ENCODE measurements at regions not wholly inside any gene's neighbourhood (a gene's known extent, or its start where the extent isn't known, plus 50 kb on each side); places are given as distances from the start of the nearest gene placed in this dataset.

DNA sequence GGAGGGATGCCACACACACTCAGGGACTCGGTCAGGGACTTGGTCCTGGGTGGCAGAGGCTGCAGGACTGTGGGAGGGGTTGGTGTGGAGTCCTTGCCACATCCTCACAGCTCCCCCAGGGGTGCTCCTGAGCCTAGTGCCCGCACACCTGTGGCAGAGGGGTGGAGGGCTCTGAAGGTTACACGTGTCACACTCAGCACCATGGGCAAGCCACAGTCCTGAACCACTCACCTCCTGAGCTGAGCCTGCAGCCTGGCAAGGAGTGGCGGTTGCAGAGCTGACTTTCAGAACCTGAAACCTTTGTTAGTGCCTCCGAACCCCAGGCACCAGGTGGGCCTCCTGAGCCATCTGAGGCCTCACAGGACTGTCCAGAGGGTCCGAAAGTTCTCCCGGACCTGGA, 249.2 kb upstream of the C1orf174 start:
- no peak for DNase-seq

DNA sequence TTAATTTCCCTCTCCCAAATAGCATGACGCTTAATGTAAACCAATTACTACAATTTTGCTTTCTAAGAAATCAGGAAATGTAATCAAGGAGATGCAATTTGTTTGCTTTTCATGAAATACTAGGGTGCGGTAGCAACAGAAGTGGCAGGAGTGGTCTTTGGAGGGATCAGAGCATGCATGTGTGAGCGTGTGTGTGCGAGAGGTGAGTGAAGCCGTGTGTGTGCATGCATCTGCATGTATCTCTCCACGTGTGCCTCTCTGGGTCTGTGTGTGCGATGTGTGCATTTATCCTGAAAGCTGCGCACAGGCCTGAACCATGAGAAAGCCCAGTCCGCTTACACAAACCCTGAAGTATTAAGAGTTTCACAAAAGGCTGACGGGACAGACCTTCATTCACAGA, 249.8 kb upstream of the C1orf174 start:
- peak; percentile 5 for DNase-seq

DNA sequence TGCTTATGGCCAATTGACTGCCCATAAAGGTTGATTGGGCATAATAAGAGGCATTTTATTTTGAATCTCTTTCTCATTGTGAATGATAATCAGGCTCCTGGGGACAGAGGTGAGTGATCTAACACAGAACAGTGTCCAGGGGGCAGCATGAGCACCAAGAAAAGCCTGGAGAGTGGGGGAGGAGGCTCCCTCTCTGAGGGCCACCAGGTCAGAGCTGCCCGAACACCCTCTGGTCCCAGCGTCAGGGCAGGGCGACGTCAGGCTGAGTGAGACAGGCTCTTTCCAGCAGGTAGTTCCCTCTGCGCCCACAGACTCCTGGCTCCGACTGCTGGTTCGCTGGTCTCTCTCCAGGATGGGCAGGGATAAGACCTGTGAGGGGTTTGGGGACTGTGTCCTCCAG, 250.2 kb upstream of the C1orf174 start:
- no peak for DNase-seq

DNA sequence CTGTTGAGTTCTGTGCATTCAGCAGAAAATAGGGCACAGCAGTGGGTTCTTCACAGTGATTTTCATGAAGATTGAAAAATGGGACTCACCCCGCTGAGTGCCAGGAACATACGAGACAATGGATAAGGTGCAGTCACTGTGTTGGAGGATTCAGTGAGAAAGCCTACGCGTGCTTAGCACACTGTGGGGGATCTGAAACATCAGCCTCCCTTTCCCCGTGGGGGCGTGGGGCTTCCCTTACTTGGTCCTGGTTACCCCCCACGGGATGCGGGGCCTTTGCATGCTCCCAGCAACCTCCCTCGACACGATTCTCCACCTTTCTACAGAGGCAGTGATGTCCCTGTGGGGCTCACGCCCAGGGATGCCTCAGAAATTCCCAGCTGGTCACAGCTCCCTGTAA, 252.2 kb upstream of the C1orf174 start:
- DNase-seq, result no peak

DNA sequence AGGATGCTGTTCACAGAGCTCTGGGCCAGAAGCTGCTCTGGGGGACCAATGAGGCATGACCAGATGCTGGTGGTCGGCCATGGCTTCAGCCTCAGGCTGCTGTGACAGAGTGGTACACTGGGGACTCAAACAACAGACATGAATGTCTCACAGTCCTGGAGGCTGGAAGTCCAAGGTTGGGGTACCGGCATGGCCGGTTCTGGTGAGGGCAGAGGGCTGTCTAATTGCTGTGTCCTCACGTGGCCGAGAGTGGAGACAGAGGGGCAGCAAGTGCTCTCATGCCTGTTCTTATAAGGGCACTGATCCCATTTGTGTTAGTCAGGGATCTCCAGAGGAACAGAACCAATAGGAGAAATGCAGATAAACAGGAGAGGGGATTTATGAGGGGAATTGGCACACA, 253.5 kb upstream of the C1orf174 start:
- no peak for DNase-seq

DNA sequence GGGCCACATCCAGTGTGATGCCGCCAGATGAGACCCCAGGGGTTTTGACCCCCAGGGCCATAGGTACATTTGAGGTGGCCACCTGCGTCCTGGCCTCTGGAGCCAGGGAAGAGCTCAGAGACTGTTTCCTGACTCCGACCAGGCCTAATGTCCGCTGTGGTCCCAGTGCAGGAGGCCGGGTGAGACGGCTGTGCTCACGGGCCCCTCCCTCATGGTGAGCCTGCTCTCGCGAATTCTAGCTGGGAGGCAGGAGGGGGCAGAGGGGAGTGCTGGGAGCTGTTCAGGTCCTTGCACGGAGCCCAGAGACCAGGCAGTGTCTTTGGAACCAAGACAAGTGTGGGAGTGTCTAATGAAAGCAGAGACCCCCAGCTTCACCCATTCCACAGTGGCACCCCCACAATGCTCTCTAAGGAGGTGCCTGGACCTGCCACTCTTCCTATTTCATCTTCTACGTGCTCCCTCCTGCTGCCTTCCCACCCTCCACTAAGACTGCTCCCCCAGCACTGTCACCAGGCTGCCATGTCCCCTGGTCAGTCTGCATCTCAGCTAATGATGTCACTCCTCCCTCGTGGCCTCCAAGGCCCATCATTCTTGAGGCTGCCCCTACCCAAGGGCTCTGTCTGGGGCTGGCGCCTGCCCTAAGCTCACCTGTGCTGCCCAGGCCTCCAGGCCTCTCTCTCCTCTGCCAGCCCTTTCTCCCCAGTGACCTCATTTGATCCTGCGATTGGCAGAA, 256.3 kb upstream of the C1orf174 start:
- DNase-seq, result no peak

DNA sequence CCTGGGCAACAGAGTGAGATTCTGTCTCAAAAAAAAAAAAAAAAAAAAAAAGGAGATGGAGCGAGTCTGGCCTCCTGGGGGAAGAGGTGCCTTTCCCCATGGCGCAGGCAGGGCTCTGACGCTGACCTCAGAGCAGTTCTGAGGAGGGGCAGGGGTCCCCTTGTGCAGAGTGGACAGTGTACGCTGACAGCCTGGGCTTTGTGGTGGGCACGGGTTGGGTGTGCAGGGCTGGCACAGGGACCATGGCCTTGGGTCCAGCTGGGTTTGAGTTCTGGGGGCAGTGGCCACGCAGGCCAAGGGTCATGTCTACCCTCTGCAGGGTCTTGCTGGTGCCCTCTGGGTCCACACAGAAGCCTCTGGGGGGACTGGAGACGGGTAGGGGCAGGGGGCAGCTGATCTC, 260.1 kb upstream of the C1orf174 start:
- DNase-seq, result no peak

DNA sequence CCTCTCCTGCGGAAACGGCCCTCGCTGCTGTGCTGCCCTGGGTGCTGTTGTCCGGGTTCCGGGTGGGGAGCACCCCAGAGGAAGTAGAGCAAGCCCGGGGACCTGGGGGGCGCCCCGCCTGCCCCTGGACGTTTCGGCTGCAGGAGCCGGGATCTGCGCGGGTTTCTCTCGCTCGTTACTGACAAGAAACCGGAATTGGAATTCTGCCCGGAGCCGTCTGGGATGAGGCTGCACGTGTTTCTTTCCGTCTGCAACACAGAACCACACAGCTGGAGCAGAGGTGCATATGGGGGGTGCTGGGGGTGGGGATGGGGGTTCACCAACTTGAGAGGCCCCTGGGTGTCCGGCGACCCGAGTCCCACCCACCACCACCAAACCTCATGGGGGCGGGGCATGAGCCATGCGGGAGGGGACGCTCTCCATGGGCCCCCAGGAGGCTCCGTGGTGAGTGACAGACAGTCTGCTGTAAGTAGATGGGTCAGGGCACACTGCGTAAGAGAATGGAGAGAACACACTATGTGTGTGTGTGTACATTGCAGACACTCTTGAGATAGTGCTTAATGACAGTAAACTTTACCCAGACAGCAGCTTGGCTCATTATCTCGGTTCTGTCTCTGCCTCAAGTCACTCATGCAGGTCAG, 261.4 kb upstream of the C1orf174 start:
- DNase-seq, result no peak

DNA sequence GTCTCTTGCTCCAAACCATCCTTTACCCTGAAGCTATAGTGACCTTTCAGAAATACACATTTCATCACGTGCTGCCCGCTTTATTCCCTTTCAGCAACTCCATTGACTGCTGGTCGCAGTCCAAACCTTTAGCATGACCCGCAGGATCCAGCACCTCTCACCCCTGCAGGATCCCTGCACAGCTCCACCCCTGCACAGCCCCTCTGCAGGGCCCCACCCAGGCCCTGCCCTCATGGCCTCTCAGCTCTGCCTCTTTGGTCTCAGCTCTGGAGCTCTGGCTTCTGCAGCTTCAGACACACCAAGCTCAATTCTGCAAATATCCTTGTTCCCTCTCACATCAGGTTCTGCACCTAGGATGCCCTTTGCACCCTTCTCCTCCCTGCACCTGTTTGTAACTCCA, 264.9 kb upstream of the C1orf174 start:
- DNase-seq, result no peak

DNA sequence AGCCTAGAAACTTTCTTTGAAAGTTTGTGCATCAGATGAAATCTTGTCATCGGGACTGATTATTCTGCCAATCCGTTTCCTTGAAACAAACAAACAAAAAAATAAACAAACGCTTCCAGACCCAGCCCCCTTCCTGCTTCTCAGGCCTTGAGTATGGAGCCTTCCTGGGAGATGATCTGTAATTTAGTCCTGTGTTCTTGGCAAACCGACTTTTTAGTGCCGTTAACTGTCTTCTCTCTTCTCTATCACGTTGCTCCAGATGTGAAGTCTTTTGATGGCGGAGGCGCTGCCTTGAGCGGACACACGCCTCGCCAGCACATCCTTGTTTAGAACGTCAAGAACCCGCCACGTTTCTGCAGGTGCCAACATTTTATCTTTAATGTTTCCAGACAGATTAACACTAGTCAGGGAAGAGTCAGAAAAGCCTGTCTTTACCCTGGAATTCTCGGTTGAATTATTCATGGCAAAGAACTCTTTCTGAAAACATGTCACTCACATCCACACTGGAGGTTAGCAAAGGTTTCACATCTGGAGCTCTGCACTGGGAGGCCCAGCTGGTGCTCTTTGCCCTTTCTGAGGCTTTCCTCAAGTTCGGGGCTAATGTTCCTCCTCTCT, 265.7 kb upstream of the C1orf174 start:
- DNase-seq, result no peak

DNA sequence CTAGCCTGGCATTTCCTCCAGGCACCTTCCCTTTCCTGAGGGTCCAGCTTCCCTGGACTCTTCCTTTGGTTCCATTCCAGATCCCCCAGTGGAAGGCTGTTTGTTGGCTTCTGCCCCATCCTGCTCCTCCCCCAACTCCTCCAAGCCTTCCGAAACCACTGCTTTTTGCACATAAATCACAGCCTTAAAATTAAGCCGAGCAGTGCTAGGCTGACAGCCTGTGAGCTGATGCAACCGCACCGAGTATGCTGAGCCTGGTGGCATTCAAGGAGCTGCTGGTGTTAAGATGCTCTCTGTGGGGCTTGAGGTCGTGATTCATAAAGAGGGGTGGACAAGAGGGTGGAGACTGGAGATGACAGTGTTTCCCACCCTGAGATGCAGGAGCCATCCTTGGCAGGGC, 266.6 kb upstream of the C1orf174 start:
- DNase-seq, result no peak

DNA sequence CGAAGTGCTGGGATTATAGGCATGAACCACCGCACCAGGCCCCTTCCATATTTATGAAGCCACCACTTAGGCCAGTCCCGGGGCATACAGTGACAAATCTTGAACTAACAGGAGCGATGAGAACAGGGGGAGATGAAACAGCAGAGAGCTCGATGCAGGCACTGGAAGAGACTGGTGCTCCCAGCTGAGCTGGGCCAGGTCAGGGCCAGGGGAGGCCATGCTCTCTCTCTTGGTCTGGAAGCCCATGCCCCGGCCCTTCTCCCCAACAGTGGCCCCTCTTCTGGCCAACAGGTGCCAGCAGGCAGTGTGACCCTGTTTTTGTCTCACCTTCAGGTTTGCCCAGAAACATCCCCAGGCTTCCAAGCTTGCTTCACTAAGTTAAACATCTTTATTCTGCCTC, 269.9 kb upstream of the C1orf174 start:
- no peak for DNase-seq

DNA sequence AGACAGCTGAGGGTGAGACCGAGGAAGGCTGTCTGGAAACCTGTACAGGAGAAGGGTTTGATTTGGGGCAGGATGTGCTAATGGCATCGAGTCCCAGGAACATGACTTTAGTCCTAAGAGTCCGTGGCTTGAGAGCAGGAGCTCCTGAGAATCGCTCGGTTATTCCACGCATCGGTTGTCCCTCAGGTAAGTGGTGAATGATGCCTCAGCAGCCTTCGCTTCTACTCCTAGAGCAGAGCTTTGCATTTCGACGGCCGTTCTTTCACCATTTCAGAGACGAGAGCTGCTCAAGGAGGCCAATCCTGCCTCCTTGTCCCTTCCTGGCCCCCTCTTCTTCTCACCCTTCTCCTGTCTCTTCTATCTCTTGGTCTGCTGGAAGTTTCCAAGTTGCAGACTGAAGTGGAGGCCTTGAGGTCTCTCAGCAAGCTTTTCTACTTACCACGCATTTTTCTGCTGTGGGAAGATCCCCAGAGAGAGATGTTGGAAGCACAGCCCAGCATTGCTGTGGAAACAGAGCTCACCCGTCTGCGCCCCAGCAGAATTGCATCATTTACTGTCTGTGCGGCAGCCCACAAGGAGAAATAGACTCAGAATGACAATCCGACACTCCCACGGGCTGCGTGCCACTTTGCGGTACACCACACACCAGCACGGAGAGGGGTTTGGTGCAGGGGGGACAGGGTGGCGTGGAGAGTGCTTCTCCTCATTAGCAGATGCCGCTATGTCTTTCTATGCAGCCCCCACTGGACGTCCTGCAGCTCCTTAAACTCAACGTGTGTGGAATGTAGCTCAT, 270.7 kb upstream of the C1orf174 start:
- DNase-seq, result no peak

DNA sequence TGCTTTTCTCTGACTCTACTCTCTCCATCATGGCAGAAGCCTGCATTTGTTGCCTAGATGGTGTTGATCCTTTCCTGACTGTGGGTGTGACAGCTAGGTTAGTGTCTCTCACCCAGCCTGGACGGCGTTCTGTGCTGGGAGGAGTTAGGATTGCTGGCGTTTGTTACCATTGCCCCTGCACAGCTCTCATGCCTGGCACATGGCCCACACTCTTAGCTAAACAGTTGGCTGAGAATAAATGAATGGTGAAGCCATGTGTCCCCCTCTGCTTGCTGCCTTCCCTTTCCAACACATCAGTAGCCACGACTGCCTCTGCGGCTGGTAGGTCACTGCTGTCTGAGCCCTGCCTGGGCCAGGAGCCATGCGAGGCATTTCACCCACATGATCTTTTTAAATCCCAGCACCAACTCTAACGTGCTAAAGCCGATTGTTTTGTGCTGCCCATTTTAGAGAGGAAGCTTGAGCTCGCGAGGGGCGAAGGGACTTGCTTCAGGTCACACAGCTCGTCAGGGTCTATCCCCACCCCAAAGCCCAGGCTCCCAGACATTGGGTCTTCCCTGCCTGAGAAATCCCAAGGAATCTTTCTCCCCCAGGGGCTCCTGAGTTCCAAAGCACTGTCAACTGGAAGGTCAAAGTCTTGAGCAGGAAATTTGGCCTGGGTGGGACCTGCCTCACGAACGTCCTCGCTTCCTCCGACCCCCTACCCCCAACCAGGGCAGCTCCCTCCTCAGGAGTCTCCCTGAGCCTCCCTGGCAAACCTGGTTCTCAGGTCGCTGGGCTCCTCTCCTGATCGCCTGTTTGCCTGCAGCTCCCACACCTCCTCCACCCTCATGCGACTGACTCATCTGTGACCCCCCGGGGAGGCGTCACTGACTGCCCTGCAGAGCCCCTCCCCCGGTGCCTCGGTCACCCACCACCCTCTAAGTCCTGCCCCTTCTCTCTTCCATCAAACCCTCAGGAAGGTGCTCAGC, 271.7 kb upstream of the C1orf174 start:
- DNase-seq, result no peak

DNA sequence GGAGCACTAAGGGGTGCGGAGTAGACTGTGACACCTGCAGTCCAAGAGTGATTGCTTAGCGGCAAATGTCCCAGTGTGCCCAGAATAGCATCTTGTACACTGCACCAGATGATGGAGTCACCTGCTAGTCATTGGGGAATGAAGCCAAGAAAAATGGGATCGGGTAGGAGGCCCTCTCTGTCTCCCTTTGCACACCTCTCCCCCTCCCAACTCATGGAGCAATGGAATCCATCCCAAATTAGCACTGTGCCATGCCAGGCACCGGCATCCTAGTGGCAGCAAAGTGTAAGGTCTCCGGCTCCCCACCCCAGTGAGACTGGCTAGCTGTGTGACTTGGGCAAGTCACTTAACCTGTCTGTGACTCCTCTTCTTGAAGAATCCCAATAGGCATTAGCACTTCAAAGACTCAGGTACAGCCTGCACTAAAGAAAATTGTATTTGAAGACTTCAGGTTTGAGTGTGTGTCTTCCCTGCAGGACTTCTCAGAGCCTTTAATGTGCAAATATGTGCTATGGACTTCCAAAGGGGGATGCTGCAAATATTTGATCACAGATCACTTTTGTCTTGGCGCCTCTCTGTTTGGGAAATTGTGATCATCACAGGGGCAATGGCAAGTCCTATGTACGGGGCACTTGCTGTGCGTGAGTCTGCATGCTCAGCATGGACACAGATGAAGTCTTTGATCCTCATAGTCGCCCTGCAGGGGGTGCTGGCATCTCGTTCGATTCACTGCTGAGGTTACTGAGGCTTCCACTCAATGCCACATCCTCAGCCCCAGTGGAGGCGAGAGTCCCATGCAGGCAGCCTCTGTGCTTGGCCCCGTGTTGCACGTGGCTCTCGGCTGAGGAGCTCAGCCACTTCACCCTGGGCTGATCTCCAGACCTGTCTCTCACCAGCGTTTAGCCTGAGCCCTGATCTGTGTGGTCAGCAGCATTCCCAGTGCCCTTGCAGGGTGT, 272.9 kb upstream of the C1orf174 start:
- DNase-seq, result no peak

DNA sequence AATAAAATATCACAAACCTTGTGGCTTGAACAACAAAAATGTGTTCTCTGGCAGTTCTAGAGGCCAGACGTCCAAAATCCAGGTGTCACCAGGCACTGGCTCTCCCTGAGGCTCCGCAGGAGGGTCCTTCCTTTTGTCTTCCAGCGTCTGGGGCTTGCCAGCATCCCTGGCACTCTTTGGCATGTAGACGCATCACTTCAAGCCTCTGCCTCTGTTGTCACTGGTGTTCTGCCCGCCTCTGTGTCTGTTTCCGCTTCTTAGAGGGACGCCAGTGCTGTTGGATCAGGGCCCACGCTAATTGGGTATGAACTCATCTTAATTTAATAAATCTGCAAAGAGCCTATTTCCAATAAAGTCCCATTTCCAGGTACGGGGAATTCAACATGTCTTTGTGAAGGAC, 273.7 kb upstream of the C1orf174 start:
- DNase-seq, result no peak

DNA sequence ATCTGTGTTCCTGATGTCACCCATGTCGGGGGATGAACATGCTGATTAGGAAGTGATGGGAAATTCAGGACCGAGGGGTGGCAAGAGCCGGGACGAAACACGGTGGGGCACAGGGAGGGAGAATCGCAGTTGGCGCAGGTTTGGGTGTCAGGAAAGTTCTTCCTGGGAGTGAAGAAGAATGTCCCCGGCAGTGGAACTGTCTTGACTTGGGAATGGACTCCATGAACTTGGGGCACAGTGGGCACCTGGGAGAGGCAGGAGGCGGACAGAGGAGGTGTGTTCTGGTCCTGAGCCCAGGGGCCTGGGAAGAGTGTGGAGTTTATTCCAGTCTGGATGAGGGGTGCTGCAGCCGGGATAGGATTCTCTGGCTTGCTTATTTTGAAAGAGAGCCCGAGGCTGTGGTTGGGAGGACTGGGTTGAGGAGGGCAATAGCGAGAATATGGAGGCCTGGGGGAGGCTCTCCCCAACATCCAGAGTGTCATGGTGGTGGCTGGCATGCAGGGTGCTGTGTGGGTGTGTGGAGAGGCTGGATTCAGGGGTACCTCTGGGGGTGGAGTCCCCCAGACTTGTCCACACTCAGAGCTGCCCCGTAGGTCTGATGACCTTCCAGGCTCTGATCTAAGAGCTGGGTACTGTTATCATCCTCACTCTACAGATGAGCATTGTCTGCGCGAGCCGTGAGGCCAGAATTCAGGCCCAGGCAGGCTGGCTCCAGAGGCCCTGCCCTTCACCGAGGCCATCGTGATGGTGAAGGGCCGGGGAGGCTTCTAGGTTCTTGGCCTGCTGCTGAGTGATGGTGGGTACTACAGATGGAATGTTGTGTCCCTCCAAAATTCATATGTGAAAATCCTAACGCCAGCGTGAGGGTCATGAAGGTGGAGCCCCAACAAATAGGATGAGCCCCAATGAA, 274.5 kb upstream of the C1orf174 start:
- DNase-seq, result no peak

DNA sequence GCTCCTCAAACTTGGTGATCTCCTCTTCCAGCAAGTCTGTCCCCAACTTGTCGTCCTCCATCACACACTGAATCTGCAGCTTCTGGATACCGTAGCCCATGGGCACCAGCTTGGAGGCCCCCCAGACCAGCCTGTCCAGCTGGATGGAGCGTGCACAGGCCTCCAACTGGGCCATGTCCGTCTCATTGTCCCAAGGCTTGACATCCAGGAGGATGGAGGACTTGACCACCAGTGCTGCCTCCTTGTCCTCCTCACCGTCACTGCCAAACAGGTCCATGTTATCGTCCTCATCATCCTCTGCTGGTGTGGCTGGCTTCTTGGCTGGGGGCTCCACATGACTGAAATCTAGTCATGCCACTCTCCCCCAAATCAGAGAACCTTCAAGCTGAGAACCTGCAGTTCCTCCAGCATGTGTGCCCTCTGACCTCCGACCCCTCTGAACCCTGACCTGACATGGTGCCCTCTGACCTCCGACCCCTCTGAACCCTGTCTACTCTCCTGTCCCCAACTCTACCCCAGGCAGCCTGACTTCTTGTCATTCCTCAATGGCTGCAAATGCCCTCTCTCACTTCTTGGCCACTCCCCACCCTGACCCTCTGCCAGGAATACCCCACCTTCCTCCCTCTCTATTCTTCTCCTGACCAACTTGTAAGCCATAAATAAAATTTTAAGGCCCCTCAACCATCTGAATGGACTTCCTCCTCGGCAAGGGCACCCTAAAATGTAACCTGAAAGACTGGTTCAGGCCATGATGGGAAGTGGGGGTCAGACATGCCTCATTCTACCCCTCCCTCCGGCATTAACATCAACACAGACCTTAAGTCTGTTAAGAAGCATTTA, 275.7 kb upstream of the C1orf174 start:
- no peak for DNase-seq

DNA sequence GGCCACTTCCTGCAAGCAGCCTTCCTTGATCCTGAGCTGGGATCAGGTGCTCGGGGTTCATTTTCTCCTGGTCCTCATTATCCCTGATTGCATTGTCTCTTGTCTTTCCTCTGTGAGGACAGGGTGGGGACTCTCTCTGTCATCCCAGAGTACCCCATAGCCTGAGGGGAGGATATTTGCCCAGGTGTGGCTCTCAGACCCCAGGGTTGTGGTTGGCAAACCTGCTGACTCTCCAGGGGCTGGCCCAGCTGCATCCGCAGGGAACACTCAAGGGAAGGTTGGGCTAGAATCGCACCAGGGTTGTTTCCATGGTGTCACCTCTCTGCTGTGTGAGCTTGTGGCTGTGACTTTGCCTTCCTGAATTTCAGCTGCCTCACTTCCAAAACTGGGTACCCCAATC, 276.8 kb upstream of the C1orf174 start:
- no peak for DNase-seq
